HEK293 (cell line): ENCODE measurements at regions not wholly inside any gene's neighbourhood (a gene's known extent, or its start where the extent isn't known, plus 50 kb on each side); places are given as distances from the start of the nearest gene placed in this dataset.

Source experiments
- CTCF ChIA-PET: fragments of 350-600 bp; formaldehyde crosslinking; extraction: SDS; loops from one replicate; lab custom pipeline; 2021; ENCODE audit warnings: antibody characterized with exemption; lab: Yijun Ruan, JAX
- POLR2A ChIA-PET: fragments of 300-600 bp; formaldehyde crosslinking; extraction: SDS; loops from one replicate; lab custom pipeline; 2020; ENCODE audit warnings: antibody characterized with exemption, inconsistent platforms; lab: Yijun Ruan, JAX
- H3K27ac ChIP-seq: fragments of 200-500 bp; sonication (Bioruptor generic); 2 replicates; pipeline ENCODE4 v1.5.1; 2014; ENCODE audit warnings: low read depth, low read length, control low read depth, inconsistent platforms; ENCODE audit errors: extremely low read depth
- H3K36me3 ChIP-seq, 2 experiments: fragments of 200-500 bp in 1 of 2; sonication (Bioruptor generic) in 1 of 2; 1 replicate in 1 of 2; 2 replicates in 1 of 2; pipeline ENCODE4 v1.5.1; 2014 to 2017; ENCODE audit warnings: inconsistent platforms in 2 of 2, low read length in 2 of 2; ENCODE audit not compliant: control insufficient read depth in 2 of 2, insufficient read depth in 1 of 2
- H3K4me1 ChIP-seq: fragments of 200-500 bp; sonication (Bioruptor generic); 2 replicates; pipeline ENCODE4 v1.5.1; 2014; ENCODE audit warnings: mild to moderate bottlenecking, low read length, inconsistent platforms; ENCODE audit not compliant: control insufficient read depth, insufficient read depth
- H3K4me3 ChIP-seq: 2 replicates; pipeline ENCODE4 v1.5.1; 2011; ENCODE audit warnings: low read depth, mild to moderate bottlenecking, control low read depth, low read length, moderate library complexity
- H3K9me3 ChIP-seq: fragments of 200-500 bp; sonication (Bioruptor generic); 2 replicates; pipeline ENCODE4 v1.5.1; 2014; ENCODE audit warnings: low read depth, low read length, inconsistent platforms; ENCODE audit not compliant: control insufficient read depth, insufficient read depth
- CTCF ChIP-seq: fragments of 450-650 bp; formaldehyde crosslinking; IDR thresholded peaks from 2 replicates; pipeline ENCODE4 v1.5.1; 2016; ENCODE audit warnings: missing biosample characterization, missing genetic modification characterization
- PRDM2 ChIP-seq: fragments of 450-650 bp; formaldehyde crosslinking; IDR thresholded peaks from 2 replicates; pipeline ENCODE4 v1.5.1; 2016; ENCODE audit warnings: missing biosample characterization, missing genetic modification characterization, borderline replicate concordance
- SALL2 ChIP-seq: fragments of 450-650 bp; formaldehyde crosslinking; IDR thresholded peaks from 2 replicates; pipeline ENCODE4 v1.5.0; 2017; ENCODE audit warnings: missing biosample characterization, mild to moderate bottlenecking, missing genetic modification characterization, borderline replicate concordance
- SCRT2 ChIP-seq: fragments of 450-650 bp; formaldehyde crosslinking; IDR thresholded peaks from 2 replicates; pipeline ENCODE4 v1.5.1; 2016; ENCODE audit warnings: missing biosample characterization, missing genetic modification characterization
- ZBTB21 ChIP-seq: fragments of 450-650 bp; formaldehyde crosslinking; IDR thresholded peaks from 2 replicates; pipeline ENCODE4 v1.5.1; 2017; ENCODE audit warnings: missing biosample characterization, missing genetic modification characterization
- ZFHX2 ChIP-seq: fragments of 450-650 bp; formaldehyde crosslinking; conservative IDR thresholded peaks from 2 replicates; pipeline ENCODE4 v1.5.1; 2016; ENCODE audit warnings: missing biosample characterization, missing genetic modification characterization
- ZNF148 ChIP-seq: fragments of 450-650 bp; formaldehyde crosslinking; IDR thresholded peaks from 2 replicates; pipeline ENCODE4 v1.5.0; 2017; ENCODE audit warnings: missing biosample characterization, missing genetic modification characterization, borderline replicate concordance
- ZNF214 ChIP-seq: fragments of 450-650 bp; formaldehyde crosslinking; IDR thresholded peaks from 2 replicates; pipeline ENCODE4 v1.5.1; 2017; ENCODE audit warnings: missing biosample characterization, mild to moderate bottlenecking, missing genetic modification characterization, borderline replicate concordance
- ZNF221 ChIP-seq: fragments of 450-650 bp; formaldehyde crosslinking; IDR thresholded peaks from 2 replicates; pipeline ENCODE4 v1.5.1; 2017; ENCODE audit warnings: missing biosample characterization, missing genetic modification characterization, borderline replicate concordance
- ZNF239 ChIP-seq: fragments of 450-650 bp; formaldehyde crosslinking; IDR thresholded peaks from 2 replicates; pipeline ENCODE4 v1.5.1; 2016; ENCODE audit warnings: missing biosample characterization, missing genetic modification characterization
- ZNF280D ChIP-seq: fragments of 450-650 bp; formaldehyde crosslinking; IDR thresholded peaks from 2 replicates; pipeline ENCODE4 v1.5.1; 2016; ENCODE audit warnings: missing biosample characterization, missing genetic modification characterization
- ZNF335 ChIP-seq: fragments of 450-650 bp; formaldehyde crosslinking; conservative IDR thresholded peaks from 2 replicates; pipeline ENCODE4 v1.5.1; 2016; ENCODE audit warnings: missing biosample characterization, missing genetic modification characterization
- ZNF362 ChIP-seq: fragments of 450-650 bp; formaldehyde crosslinking; IDR thresholded peaks from 2 replicates; pipeline ENCODE4 v1.5.1; 2016; ENCODE audit warnings: missing biosample characterization, missing genetic modification characterization
- ZNF416 ChIP-seq: fragments of 450-650 bp; formaldehyde crosslinking; IDR thresholded peaks from 2 replicates; pipeline ENCODE4 v1.5.1; 2016; ENCODE audit warnings: missing biosample characterization, missing genetic modification characterization
- ZNF473 ChIP-seq: fragments of 450-650 bp; formaldehyde crosslinking; IDR thresholded peaks from 2 replicates; pipeline ENCODE4 v1.5.1; 2017; ENCODE audit warnings: missing biosample characterization, missing genetic modification characterization
- ZNF48 ChIP-seq: fragments of 450-650 bp; formaldehyde crosslinking; IDR thresholded peaks from 2 replicates; pipeline ENCODE4 v1.5.1; 2016; ENCODE audit warnings: missing biosample characterization, missing genetic modification characterization
- ZNF510 ChIP-seq: fragments of 450-650 bp; formaldehyde crosslinking; IDR thresholded peaks from 2 replicates; pipeline ENCODE4 v1.5.1; 2018; ENCODE audit warnings: mild to moderate bottlenecking, missing genetic modification characterization, missing biosample characterization; ENCODE audit not compliant: insufficient replicate concordance
- ZNF530 ChIP-seq: fragments of 450-650 bp; formaldehyde crosslinking; IDR thresholded peaks from 2 replicates; pipeline ENCODE4 v1.5.1; 2016; ENCODE audit warnings: low read depth, missing biosample characterization, missing genetic modification characterization
- ZNF626 ChIP-seq: fragments of 450-650 bp; sonication (Bioruptor Pico); formaldehyde crosslinking; IDR thresholded peaks from 2 replicates; pipeline ENCODE4 v1.5.1; 2018; ENCODE audit warnings: missing biosample characterization, missing genetic modification characterization, inconsistent platforms
- ZSCAN4 ChIP-seq: fragments of 450-650 bp; formaldehyde crosslinking; IDR thresholded peaks from 2 replicates; pipeline ENCODE4 v1.5.1; 2017; ENCODE audit warnings: missing biosample characterization, missing genetic modification characterization

- no peaks in the 10 kb centered on the region for H3K36me3 ChIP-seq
- CTCF ChIA-PET, result no interaction called here
- POLR2A ChIA-PET, result no interaction called here
Measured at GRCh38 chr2:31644551-31644950, 63.8 kb upstream of the SRD5A2 start.

GRCh38 chr2:31642707-31643106, 62.0 kb upstream of the SRD5A2 start:
- H3K9me3 ChIP-seq, result no peaks in the 10 kb centered on the region
- no peak overlapping the region for H3K4me3 ChIP-seq

More at GRCh38 chr2:31644551-31644950, 63.8 kb upstream of the SRD5A2 start:
- no peak overlapping the region for H3K4me3 ChIP-seq
- no peak for TF ChIP-seq ZNF335 (tag by site-specific recombination)
- TF ChIP-seq ZNF221 (tag by site-specific recombination), result no peak
- no peak for TF ChIP-seq ZBTB21 (tag by site-specific recombination)
- H3K4me1 ChIP-seq, result no peaks in the 10 kb centered on the region
- no peaks in the 10 kb centered on the region for H3K9me3 ChIP-seq
- no peak overlapping the region for H3K27ac ChIP-seq

More at GRCh38 chr2:31642707-31643106, 62.0 kb upstream of the SRD5A2 start:
- no peaks in the 10 kb centered on the region for H3K36me3 ChIP-seq
- POLR2A ChIA-PET, result no interaction called here
- CTCF ChIA-PET, result no interaction called here
- no peak overlapping the region for H3K27ac ChIP-seq
- TF ChIP-seq PRDM2 (no peak), ZNF362 (tag by site-specific recombination) (no peak), ZNF530 (tag by site-specific recombination) (no peak), ZNF626 (tag by site-specific recombination) (no peak), SALL2 (tag by site-specific recombination) (no peak), ZNF510 (tag by site-specific recombination) (no peak), ZNF473 (tag by site-specific recombination) (no peak), ZNF280D (tag by site-specific recombination) (no peak), ZNF148 (tag by site-specific recombination) (no peak), ZNF239 (no peak), SCRT2 (no peak), ZFHX2 (tag by site-specific recombination) (no peak), ZNF416 (tag by site-specific recombination) (no peak), ZNF48 (tag by site-specific recombination) (no peak), ZSCAN4 (tag by site-specific recombination) (no peak), CTCF (tag by site-specific recombination) (no peak), ZNF214 (no peak)
- no peaks in the 10 kb centered on the region for H3K4me1 ChIP-seq
